ENCODE measurements at regions not wholly inside any gene's neighbourhood (a gene's known extent, or its start where the extent isn't known, plus 50 kb on each side); places are given as distances from the start of the nearest gene placed in this dataset.

DNA sequence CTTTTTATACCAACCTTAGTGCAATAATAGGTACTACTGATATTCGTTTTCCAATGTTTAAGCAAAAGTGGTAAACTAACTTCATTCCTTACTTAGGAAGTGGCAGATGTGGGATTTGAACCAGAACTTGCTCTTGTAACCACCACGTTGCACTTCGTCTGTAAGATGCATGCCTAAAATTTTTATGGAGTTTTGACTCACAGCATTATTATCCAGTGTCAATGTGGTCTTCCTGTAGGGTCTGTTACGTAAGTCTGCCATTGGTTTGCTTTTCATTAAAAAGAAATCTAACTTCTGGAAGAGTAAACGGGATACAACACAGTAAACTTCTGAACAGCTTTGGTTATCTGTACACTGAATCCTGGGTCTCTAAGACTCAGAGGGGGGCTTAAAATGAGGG lies 521.0 kb upstream of the WWC1 start (continued):
- TF ChIP-seq IKZF1 (conservative IDR thresholded peaks at IDR 0.05), result no peak
- TF ChIP-seq TCF7 (IDR thresholded peaks at IDR 0.05; ENCODE audit: borderline replicate concordance), result no peak
- TF ChIP-seq MTA2 (IDR thresholded peaks at IDR 0.05; ENCODE audit: low read depth), result no peak
- no peak for TF ChIP-seq ESRRA (IDR thresholded peaks at IDR 0.05; ENCODE audit: low read length)
- TF ChIP-seq ZNF384 (IDR thresholded peaks at IDR 0.05; ENCODE audit: borderline replicate concordance, low read depth, low read length), result no peak
- no peak for TF ChIP-seq TAF1 (IDR thresholded peaks at IDR 0.05; ENCODE audit: borderline replicate concordance, low read depth, low read length)
- TF ChIP-seq JUNB (IDR thresholded peaks at IDR 0.05), result no peak
- TF ChIP-seq DPF2 (IDR thresholded peaks at IDR 0.05), result no peak

DNA sequence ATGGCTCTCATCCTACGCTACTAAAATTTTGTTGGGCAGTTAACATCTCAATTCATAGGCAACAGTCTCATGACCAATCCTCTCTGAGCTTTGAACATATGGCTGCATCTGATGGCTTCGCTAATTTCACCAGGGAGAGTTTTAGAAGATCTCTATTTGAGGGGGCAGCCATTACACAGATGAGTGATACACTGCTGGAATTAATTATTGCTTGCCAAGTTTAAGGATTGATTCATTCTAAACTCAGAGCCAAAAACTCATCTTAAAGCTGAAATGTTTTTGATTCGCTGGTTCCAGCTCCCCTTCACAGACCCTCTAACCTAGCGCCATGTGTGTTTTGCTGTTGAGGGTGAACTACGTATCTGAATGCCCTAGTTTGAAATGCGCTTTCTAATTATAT lies 519.9 kb upstream of the WWC1 start:
- H3K27ac ChIP-seq (ENCODE audit: control insufficient read depth, insufficient read depth), result no peak overlapping the region
- ChIA-PET POLR2A (no interaction called here), RAD21 (ENCODE audit: unreplicated experiment) (no interaction called here), CTCF (no interaction called here), SMC1A (ENCODE audit: uncharacterized antibody, unreplicated experiment) (no interaction called here)
- TF ChIP-seq SUZ12 (IDR thresholded peaks at IDR 0.05; ENCODE audit: unreplicated experiment), result no peak
- TF ChIP-seq, protein P1, sequence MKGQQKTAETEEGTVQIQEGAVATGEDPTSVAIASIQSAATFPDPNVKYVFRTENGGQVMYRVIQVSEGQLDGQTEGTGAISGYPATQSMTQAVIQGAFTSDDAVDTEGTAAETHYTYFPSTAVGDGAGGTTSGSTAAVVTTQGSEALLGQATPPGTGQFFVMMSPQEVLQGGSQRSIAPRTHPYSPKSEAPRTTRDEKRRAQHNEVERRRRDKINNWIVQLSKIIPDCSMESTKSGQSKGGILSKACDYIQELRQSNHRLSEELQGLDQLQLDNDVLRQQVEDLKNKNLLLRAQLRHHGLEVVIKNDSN (IDR thresholded peaks at IDR 0.05; ENCODE audit: borderline replicate concordance, extremely low read length, insufficient read depth, low read depth, low read length), result no peak
- no peak for TF ChIP-seq IRF4 (IDR thresholded peaks at IDR 0.05; ENCODE audit: low read depth, low read length)
- TF ChIP-seq MTA3 (IDR thresholded peaks at IDR 0.05; ENCODE audit: borderline replicate concordance, low read length), result no peak
- TF ChIP-seq MEF2B (IDR thresholded peaks at IDR 0.05; ENCODE audit: partially characterized antibody, poor library complexity, severe bottlenecking), result no peak
- TF ChIP-seq ESRRA (IDR thresholded peaks at IDR 0.05; ENCODE audit: low read length), result no peak
- TF ChIP-seq RAD21 (IDR thresholded peaks at IDR 0.05; ENCODE audit: insufficient read depth, low read depth, low read length), result no peak
- H3K9ac ChIP-seq (ENCODE audit: control insufficient read depth, insufficient read depth, low read length), result no peak overlapping the region
- H3K4me2 ChIP-seq (ENCODE audit: control insufficient read depth, insufficient read depth), result no peak overlapping the region
- H2AFZ ChIP-seq (ENCODE audit: control insufficient read depth, low read depth, low read length), result no peak overlapping the region
- no peaks in the 10 kb centered on the region for H3K36me3 ChIP-seq (ENCODE audit: control insufficient read depth in 2 of 2, insufficient read depth in 2 of 2, low read length in 1 of 2)
- in situ Hi-C loops (cut with MboI) (no loop called here), intact Hi-C loops (cut with micrococcal nuclease; ENCODE audit: unreplicated experiment) (no loop called here)
- no peaks in the 10 kb centered on the region for H3K79me2 ChIP-seq (ENCODE audit: control insufficient read depth, insufficient read depth, low read length)
- DNase-seq (ENCODE audit: low read depth, low spot score), result no peak
- no peak overlapping the region for H3K4me3 ChIP-seq
- ATAC-seq, result no peak
- no peaks in the 10 kb centered on the region for H4K20me1 ChIP-seq (ENCODE audit: control insufficient read depth, insufficient read depth)
- WGBS (ENCODE audit: insufficient coverage, insufficient replicate concordance, low lambda C conversion rate, missing lambda C conversion rate), result 37% methylated on average over 6 of the region's 6 CpGs
- no peaks in the 10 kb centered on the region for H3K9me3 ChIP-seq (replicated peaks; ENCODE audit: control insufficient read depth, insufficient read depth, low read length)
- BruUV-seq (replicated peaks), result no TSS peak
- no peaks in the 10 kb centered on the region; a peak in 1 of 4 replicates for H3K27me3 ChIP-seq (replicated peaks in 1 of 2; ENCODE audit: control insufficient read depth in 2 of 2, insufficient read depth in 2 of 2, low read length in 1 of 2)
- H3K4me1 ChIP-seq (ENCODE audit: control insufficient read depth, insufficient read depth, low read length), result no peaks in the 10 kb centered on the region
- no peak for FAIRE-seq

Measured in GM12878 (cell line).